ENCODE measurements at regions not wholly inside any gene's neighbourhood (a gene's known extent, or its start where the extent isn't known, plus 50 kb on each side); places are given as distances from the start of the nearest gene placed in this dataset.

GRCh38 chr1:8238141-8239038 lies 79.5 kb upstream of the SLC45A1 start:
- Histone ChIP-seq H3K4me3 (replicated peaks in 1 of 3; ENCODE audit: insufficient read depth in 1 of 3, low read depth in 2 of 3, low read length in 3 of 3) (peak overlapping the region in 1 of 3 experiments; percentile 42; a peak in 2 of 6 replicates), H3K27me3 (ENCODE audit: control insufficient read depth in 1 of 2, insufficient read depth in 2 of 2, low read length in 2 of 2) (no peaks in the 10 kb centered on the region), H3K4me1 (ENCODE audit: insufficient read depth, low read length) (peaks cover 58% of the 10 kb centered on the region), H4K20me1 (ENCODE audit: insufficient read depth, low read length) (no peaks in the 10 kb centered on the region), H3K27ac (ENCODE audit: extremely low read length, insufficient read depth, low read length) (peak overlapping the region; percentile 84), H2AFZ (ENCODE audit: low read length) (no peak overlapping the region), H3K36me3 (replicated peaks in 1 of 2; ENCODE audit: control insufficient read depth in 1 of 2, insufficient read depth in 2 of 2, low read length in 2 of 2) (no peaks in the 10 kb centered on the region), H3K79me2 (ENCODE audit: insufficient read depth, low read length) (peaks cover 7% of the 10 kb centered on the region), H3K9me3 (ENCODE audit: low read length) (no peaks in the 10 kb centered on the region), H3K4me2 (ENCODE audit: low read depth, low read length) (peak overlapping the region; percentile 72), H3K9ac (ENCODE audit: insufficient read depth, low read depth, low read length) (peak overlapping the region; percentile 62; the same call in 1 of the 2 replicates)
- ChIA-PET POLR2A (interaction anchor here (0.7 to 3.6 kb wide), 14 partner anchors 14 to 474 kb away, joined by 3 to 30 read pairs (median 5); partner anchors contain the start of gene ERRFI1), CTCF (ENCODE audit: low intra/inter-chr PET ratio, low total read pairs) (no interaction called here)
- 74% methylated on average over 20 of the region's 20 CpGs for WGBS (ENCODE audit: low lambda C conversion rate)
- no TSS peak for BruUV-seq (replicated peaks)
- ATAC-seq = no peak
- FAIRE-seq = no peak
- intact Hi-C loops (cut with micrococcal nuclease; ENCODE audit: unreplicated experiment) = loop anchor here (1.0 to 2.0 kb wide), 4 partner anchors 21 to 212 kb away; partner anchors contain the start of gene ERRFI1
- in situ Hi-C loops (cut with HindIII; ENCODE audit: extremely low pct_ligation_motif_present, low pct_unique_long_range_greater_than_20kb) = loop anchor here (10.0 kb wide), 1 partner anchor 214 kb away; the partner anchor contains the start of gene ERRFI1
- DNase-seq (ENCODE audit: low spot score) = peak; percentile 40
- TF ChIP-seq ZBTB38 (CRISPR knock-in tag; IDR thresholded peaks at IDR 0.05) (peak; percentile 90), ZNF274 (CRISPR knock-in tag; IDR thresholded peaks at IDR 0.05) (no peak), ZNF543 (CRISPR knock-in tag; IDR thresholded peaks at IDR 0.05) (no peak), FOXA1 (IDR thresholded peaks at IDR 0.05) (no peak), FOXA1 (CRISPR knock-in tag; IDR thresholded peaks at IDR 0.05) (0 out of 2 replicates have a peak, but pooled peaks have one; percentile 24), ZMYM4 (CRISPR knock-in tag; IDR thresholded peaks at IDR 0.05) (0 out of 2 replicates have a peak, but pooled peaks have one; percentile 22), ZNF430 (CRISPR knock-in tag; IDR thresholded peaks at IDR 0.05) (0 out of 2 replicates have a peak, but pooled peaks have one; percentile 4), ZNF7 (CRISPR knock-in tag; IDR thresholded peaks at IDR 0.05) (no peak), ZNF263 (CRISPR knock-in tag; IDR thresholded peaks at IDR 0.05) (peak; percentile 36; the same call in 1 of the 2 replicates), PRPF4 (IDR thresholded peaks at IDR 0.05; ENCODE audit: low read depth, low read length, poor library complexity, severe bottlenecking) (peak; percentile 98), CAMTA2 (CRISPR knock-in tag; IDR thresholded peaks at IDR 0.05; ENCODE audit: borderline replicate concordance) (no peak), TOE1 (CRISPR knock-in tag; IDR thresholded peaks at IDR 0.05) (0 out of 2 replicates have a peak, but pooled peaks have one; percentile 25)
- TF ChIP-seq, protein P1, sequence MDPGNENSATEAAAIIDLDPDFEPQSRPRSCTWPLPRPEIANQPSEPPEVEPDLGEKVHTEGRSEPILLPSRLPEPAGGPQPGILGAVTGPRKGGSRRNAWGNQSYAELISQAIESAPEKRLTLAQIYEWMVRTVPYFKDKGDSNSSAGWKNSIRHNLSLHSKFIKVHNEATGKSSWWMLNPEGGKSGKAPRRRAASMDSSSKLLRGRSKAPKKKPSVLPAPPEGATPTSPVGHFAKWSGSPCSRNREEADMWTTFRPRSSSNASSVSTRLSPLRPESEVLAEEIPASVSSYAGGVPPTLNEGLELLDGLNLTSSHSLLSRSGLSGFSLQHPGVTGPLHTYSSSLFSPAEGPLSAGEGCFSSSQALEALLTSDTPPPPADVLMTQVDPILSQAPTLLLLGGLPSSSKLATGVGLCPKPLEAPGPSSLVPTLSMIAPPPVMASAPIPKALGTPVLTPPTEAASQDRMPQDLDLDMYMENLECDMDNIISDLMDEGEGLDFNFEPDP (CRISPR knock-in tag; conservative IDR thresholded peaks at IDR 0.05) = no peak
- TF ChIP-seq, protein P2, sequence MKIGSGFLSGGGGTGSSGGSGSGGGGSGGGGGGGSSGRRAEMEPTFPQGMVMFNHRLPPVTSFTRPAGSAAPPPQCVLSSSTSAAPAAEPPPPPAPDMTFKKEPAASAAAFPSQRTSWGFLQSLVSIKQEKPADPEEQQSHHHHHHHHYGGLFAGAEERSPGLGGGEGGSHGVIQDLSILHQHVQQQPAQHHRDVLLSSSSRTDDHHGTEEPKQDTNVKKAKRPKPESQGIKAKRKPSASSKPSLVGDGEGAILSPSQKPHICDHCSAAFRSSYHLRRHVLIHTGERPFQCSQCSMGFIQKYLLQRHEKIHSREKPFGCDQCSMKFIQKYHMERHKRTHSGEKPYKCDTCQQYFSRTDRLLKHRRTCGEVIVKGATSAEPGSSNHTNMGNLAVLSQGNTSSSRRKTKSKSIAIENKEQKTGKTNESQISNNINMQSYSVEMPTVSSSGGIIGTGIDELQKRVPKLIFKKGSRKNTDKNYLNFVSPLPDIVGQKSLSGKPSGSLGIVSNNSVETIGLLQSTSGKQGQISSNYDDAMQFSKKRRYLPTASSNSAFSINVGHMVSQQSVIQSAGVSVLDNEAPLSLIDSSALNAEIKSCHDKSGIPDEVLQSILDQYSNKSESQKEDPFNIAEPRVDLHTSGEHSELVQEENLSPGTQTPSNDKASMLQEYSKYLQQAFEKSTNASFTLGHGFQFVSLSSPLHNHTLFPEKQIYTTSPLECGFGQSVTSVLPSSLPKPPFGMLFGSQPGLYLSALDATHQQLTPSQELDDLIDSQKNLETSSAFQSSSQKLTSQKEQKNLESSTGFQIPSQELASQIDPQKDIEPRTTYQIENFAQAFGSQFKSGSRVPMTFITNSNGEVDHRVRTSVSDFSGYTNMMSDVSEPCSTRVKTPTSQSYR (CRISPR knock-in tag; IDR thresholded peaks at IDR 0.05; ENCODE audit: borderline replicate concordance) = peak; percentile 75; the same call in 1 of the 2 replicates
